Lower lobe of right lung (tissue), 2 donors: ENCODE measurements at regions not wholly inside any gene's neighbourhood (a gene's known extent, or its start where the extent isn't known, plus 50 kb on each side); places are given as distances from the start of the nearest gene placed in this dataset.
"Not testable (repeated sequence)": the region's sequence is repeated elsewhere in the genome, so short reads cannot be mapped to it uniquely, and the experiment has no call there.

ENCODE experiments used
- ATAC-seq, 2 donors: fragments of 200-7000 bp; cut with Tn5 transposase; one replicate each; pipeline ENCODE4 v1.9.1; 2020 to 2022; ENCODE audit warnings: mild to moderate bottlenecking in 2 of 2, moderate library complexity in 2 of 2
- DNase-seq: peaks from one replicate; pipeline ENCODE4 v3.0.0-alpha.2; 2020
- H3K27ac ChIP-seq: fragments of 200-600 bp; one replicate; pipeline ENCODE4 v1.8.0; 2022
- H3K27me3 ChIP-seq: fragments of 200-600 bp; one replicate; pipeline ENCODE4 v1.8.0; 2022; ENCODE audit warnings: low read depth
- H3K36me3 ChIP-seq: fragments of 200-600 bp; one replicate; pipeline ENCODE4 v1.8.0; 2022; ENCODE audit warnings: mild to moderate bottlenecking
- H3K4me1 ChIP-seq: fragments of 200-600 bp; one replicate; pipeline ENCODE4 v1.8.0; 2022
- H3K4me3 ChIP-seq: fragments of 200-600 bp; one replicate; pipeline ENCODE4 v1.8.0; 2022; ENCODE audit warnings: mild to moderate bottlenecking
- H3K9me3 ChIP-seq: fragments of 200-600 bp; one replicate; pipeline ENCODE4 v1.8.0; 2022
- CTCF ChIP-seq: fragments of 200-600 bp; IDR thresholded peaks from one replicate; pipeline ENCODE4 v1.8.0; 2022; ENCODE audit warnings: antibody characterized with exemption, mild to moderate bottlenecking
- intact Hi-C: fragments of 100-400 bp; cut with DNase I; formaldehyde crosslinking; loops from one replicate; pipeline ENCODE4 v1.11.0; 2022
- donor health status: DM: no; HTN: yes; CAD: no; lungs with severe emphysema.

GRCh38 chr2:155908567-155908966, 424.0 kb downstream of the NR4A2 start:
- H3K4me1 ChIP-seq: no peaks in the 10 kb centered on the region
- H3K9me3 ChIP-seq: no peaks in the 10 kb centered on the region
- no peak for DNase-seq
- no peak for TF ChIP-seq CTCF
- H3K27ac ChIP-seq: no peak overlapping the region
- no peaks in the 10 kb centered on the region for H3K27me3 ChIP-seq
- H3K36me3 ChIP-seq: no peaks in the 10 kb centered on the region
- intact Hi-C loops: no loop called here
- H3K4me3 ChIP-seq: no peak overlapping the region
- no peak for ATAC-seq

GRCh38 chr2:155907211-155907610, 425.3 kb downstream of the NR4A2 start:
- Histone ChIP-seq H3K9me3 (no peaks in the 10 kb centered on the region), H3K27ac (no peak overlapping the region), H3K36me3 (no peaks in the 10 kb centered on the region), H3K27me3 (no peaks in the 10 kb centered on the region), H3K4me3 (no peak overlapping the region), H3K4me1 (no peaks in the 10 kb centered on the region)
- intact Hi-C loops: no loop called here
- no peak for TF ChIP-seq CTCF
- no peak for DNase-seq
- ATAC-seq: no peak

GRCh38 chr2:155905657-155906056, 426.9 kb downstream of the NR4A2 start:
- Histone ChIP-seq H3K27ac (no peak overlapping the region), H3K4me1 (no peaks in the 10 kb centered on the region), H3K27me3 (no peaks in the 10 kb centered on the region), H3K9me3 (no peaks in the 10 kb centered on the region), H3K4me3 (no peak overlapping the region), H3K36me3 (no peaks in the 10 kb centered on the region)
- intact Hi-C loops: no loop called here
- DNase-seq (no peak), ATAC-seq (no peak)
- no peak for TF ChIP-seq CTCF

GRCh38 chr2:155904720-155905119, 427.8 kb downstream of the NR4A2 start:
- intact Hi-C loops: no loop called here
- ATAC-seq: no peak
- H3K4me3 ChIP-seq: no peak overlapping the region

GRCh38 chr2:155902635-155903034, 429.9 kb downstream of the NR4A2 start:
- H3K36me3 ChIP-seq: no peaks in the 10 kb centered on the region
- H3K4me3 ChIP-seq: no peak overlapping the region
- DNase-seq (no peak), ATAC-seq (no peak)
- no peaks in the 10 kb centered on the region for H3K4me1 ChIP-seq
- no peaks in the 10 kb centered on the region for H3K27me3 ChIP-seq
- no peak for TF ChIP-seq CTCF
- H3K9me3 ChIP-seq: no peaks in the 10 kb centered on the region
- no peak overlapping the region for H3K27ac ChIP-seq
- intact Hi-C loops: no loop called here

More at GRCh38 chr2:155904720-155905119, 427.8 kb downstream of the NR4A2 start:
- no peaks in the 10 kb centered on the region for H3K9me3 ChIP-seq
- no peak for DNase-seq
- no peaks in the 10 kb centered on the region for H3K4me1 ChIP-seq
- H3K27ac ChIP-seq: no peak overlapping the region
- no peaks in the 10 kb centered on the region for H3K36me3 ChIP-seq
- H3K27me3 ChIP-seq: no peaks in the 10 kb centered on the region
- TF ChIP-seq CTCF: no peak

GRCh38 chr2:155895016-155895415, 437.5 kb downstream of the NR4A2 start:
- no peak for ATAC-seq
- Histone ChIP-seq H3K27me3 (no peaks in the 10 kb centered on the region), H3K36me3 (no peaks in the 10 kb centered on the region), H3K4me1 (no peaks in the 10 kb centered on the region), H3K27ac (no peak overlapping the region), H3K9me3 (peaks cover 8% of the 10 kb centered on the region), H3K4me3 (no peak overlapping the region)
- no peak for DNase-seq
- TF ChIP-seq CTCF: no peak
- intact Hi-C loops: no loop called here

GRCh38 chr2:155880382-155880781, 452.1 kb downstream of the NR4A2 start:
- H3K4me3 ChIP-seq, H3K27me3 ChIP-seq, H3K27ac ChIP-seq, H3K36me3 ChIP-seq, intact Hi-C loops, ATAC-seq, H3K9me3 ChIP-seq, DNase-seq, H3K4me1 ChIP-seq: not testable (repeated sequence)

GRCh38 chr2:155879900-155880299, 452.6 kb downstream of the NR4A2 start:
- DNase-seq, H3K27me3 ChIP-seq, H3K9me3 ChIP-seq, H3K4me1 ChIP-seq, H3K4me3 ChIP-seq, ATAC-seq, H3K36me3 ChIP-seq, H3K27ac ChIP-seq, intact Hi-C loops: not testable (repeated sequence)
